BLaER1 treated with 17β-estradiol and CSF1 and Interleukin-3, amounts not matched to agents 10 nM and 100 nM (cell line): ENCODE measurements at regions not wholly inside any gene's neighbourhood (a gene's known extent, or its start where the extent isn't known, plus 50 kb on each side); places are given as distances from the start of the nearest gene placed in this dataset.

ENCODE experiments used
- H3K27ac ChIP-seq, 11 experiments: shearing (Covaris generic); formaldehyde crosslinking; 2 replicates each; pipeline ENCODE4 v1.8.1; 2022
- H3K27me3 ChIP-seq, 11 experiments: shearing (Covaris generic); formaldehyde crosslinking; 2 replicates each; pipeline ENCODE4 v1.8.1; 2022
- H3K36me3 ChIP-seq, 11 experiments: shearing (Covaris generic); formaldehyde crosslinking; 2 replicates each; pipeline ENCODE4 v1.8.1; 2022
- H3K4me1 ChIP-seq, 10 experiments: shearing (Covaris generic); formaldehyde crosslinking; 2 replicates each; pipeline ENCODE4 v1.8.1; 2022
- H3K4me2 ChIP-seq, 11 experiments: shearing (Covaris generic); formaldehyde crosslinking; 2 replicates each; pipeline ENCODE4 v1.8.1; 2022
- H3K4me3 ChIP-seq, 10 experiments: shearing (Covaris generic); formaldehyde crosslinking; 2 replicates each; pipeline ENCODE4 v1.8.1; 2022
- H3K9ac ChIP-seq, 11 experiments: shearing (Covaris generic); formaldehyde crosslinking; 2 replicates each; pipeline ENCODE4 v1.8.1; 2022
- H3K9me3 ChIP-seq, 11 experiments: shearing (Covaris generic); formaldehyde crosslinking; replicated peaks in 1 of 11; 2 replicates each; pipeline ENCODE4 v1.8.1; 2022
- H4K20me1 ChIP-seq, 11 experiments: shearing (Covaris generic); formaldehyde crosslinking; 2 replicates each; pipeline ENCODE4 v1.8.1; 2022
- Cebpa-rat ChIP-seq, 11 experiments: shearing (Covaris generic); IDR thresholded peaks; 2 replicates each; pipeline ENCODE4 v1.8.1; 2022

DNA sequence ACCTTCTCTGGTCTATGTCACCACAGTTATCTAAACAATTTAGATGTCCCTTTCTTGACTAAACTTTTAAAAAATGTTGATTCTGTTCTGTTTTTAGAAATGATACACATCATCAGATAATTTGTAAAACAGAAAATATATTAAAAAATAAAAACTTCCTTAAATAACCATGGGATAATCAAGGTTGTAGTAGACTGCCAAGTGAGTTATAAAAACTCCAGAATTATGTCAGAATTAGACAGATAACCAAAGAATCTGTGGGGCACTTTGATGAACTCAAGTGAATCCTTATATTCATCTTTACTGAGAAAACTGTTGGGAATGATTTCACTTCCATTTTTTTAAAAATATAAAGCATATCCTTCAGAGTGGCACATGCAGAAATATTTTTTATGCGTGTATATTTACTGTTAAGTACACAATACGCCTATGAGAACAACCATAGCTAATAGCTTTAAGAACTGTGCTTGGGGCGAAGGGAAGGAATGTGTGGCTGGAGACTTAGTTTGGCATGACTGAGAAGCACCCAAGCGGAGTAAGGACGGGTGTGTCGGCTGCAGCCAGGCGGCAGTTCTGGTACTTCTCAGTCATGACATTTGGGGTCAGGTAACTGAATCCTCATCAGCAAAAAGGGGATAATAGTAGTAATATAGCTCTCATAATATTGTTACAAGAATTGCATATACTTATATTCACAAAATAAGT, 604.7 kb upstream of the CITED2 start:
- no peak overlapping the region for H3K27ac ChIP-seq
- no peak overlapping the region for H3K4me3 ChIP-seq
- no peaks in the 10 kb centered on the region for H3K36me3 ChIP-seq
- peaks cover 0 to 2% (median 1%) of the 10 kb centered on the region in 10 experiments; a peak in 8 of 20 replicates for H3K4me1 ChIP-seq
- no peak overlapping the region for H3K4me2 ChIP-seq
- no peak for TF ChIP-seq Cebpa-rat (IDR thresholded peaks at IDR 0.05)
- H3K27me3 ChIP-seq: no peaks in the 10 kb centered on the region
- H4K20me1 ChIP-seq: no peaks in the 10 kb centered on the region
- no peaks in the 10 kb centered on the region for H3K9me3 ChIP-seq
- H3K9ac ChIP-seq: no peak overlapping the region

DNA sequence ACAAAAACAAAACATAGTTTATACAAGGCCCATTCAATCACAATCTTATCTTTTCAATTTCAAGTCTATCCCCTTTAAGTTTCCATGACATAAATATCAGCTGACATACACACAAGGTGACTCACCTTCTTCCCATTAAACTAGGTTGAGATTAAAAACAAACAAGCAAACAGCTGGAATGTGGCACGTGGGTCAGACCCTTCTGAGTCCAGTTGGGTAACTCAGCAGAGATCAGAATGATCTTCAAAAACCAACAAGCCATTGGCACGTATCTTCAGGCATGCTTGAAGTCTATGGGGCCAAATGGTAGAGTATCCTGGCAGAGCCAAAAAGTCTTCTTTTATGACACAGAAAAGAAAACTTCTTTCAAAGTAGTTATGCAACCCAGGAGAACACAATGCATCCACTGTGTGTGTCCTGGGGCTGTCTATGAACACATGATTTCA, 603.5 kb upstream of the CITED2 start:
- no peak for TF ChIP-seq Cebpa-rat (IDR thresholded peaks at IDR 0.05)

DNA sequence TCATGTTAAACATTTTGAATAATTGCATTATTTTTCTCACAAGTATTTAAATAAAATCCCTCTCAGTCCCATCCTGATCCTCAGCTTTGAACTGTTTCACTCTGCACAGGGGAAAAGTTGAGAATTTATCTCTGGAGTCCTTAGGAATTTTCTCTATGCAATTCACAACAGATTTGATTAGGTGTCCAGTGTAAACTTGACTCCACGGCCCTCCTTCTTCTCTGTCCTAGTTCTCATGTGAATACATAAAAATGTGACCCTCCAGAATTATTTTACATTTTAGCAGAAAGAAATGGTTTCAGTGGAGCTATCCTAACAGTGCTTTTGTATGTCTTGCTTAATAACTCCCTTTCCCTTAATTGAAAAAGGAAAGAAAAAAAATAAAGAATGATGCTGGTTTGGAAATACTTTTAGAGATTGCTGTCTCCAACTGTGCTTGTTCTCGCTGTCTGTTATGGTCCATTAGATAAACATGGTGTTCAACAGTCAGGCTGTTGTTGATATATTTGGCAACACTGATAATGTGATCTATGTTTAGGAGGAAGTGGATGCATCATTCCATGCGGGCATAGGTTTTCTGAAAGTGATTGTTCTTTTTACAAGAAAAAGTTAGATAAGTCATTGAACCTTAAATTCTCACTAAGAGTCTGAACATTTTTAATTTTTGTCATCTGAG, 599.4 kb upstream of the CITED2 start:
- H4K20me1 ChIP-seq: no peaks in the 10 kb centered on the region

More for the DNA sequence above, 603.5 kb upstream of the CITED2 start:
- no peak overlapping the region for H3K9ac ChIP-seq
- H4K20me1 ChIP-seq: no peaks in the 10 kb centered on the region
- no peak overlapping the region for H3K4me3 ChIP-seq
- no peaks in the 10 kb centered on the region for H3K9me3 ChIP-seq
- H3K36me3 ChIP-seq: no peaks in the 10 kb centered on the region
- no peaks in the 10 kb centered on the region for H3K27me3 ChIP-seq
- H3K4me1 ChIP-seq: peaks cover 0 to 9% (median 8%) of the 10 kb centered on the region in 10 experiments; a peak in 9 of 20 replicates
- no peak overlapping the region for H3K27ac ChIP-seq
- H3K4me2 ChIP-seq: no peak overlapping the region

DNA sequence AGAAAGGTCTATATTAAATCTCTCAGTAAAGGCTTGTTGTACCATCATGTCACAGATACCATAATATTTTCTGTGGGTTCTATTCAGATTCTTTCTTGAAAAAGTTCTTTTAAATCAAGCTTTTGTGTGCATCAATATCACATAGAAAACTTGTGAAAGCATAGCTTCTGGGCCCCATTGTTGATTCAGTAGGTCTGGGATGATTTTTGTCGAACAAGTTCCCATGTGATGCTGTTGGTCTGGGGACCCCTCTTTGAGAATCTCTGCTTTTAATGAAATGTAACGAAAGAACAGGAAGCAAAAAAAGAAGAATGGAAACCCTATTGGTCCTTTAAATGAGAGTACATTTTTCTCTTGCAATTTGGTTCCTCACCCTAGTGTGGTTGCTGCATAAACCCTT, 597.7 kb upstream of the CITED2 start:
- H3K4me2 ChIP-seq: no peak overlapping the region
- no peak for TF ChIP-seq Cebpa-rat (IDR thresholded peaks at IDR 0.05)
- no peaks in the 10 kb centered on the region for H3K9me3 ChIP-seq
- H3K4me1 ChIP-seq: peaks cover 0 to 17% (median 8%) of the 10 kb centered on the region in 10 experiments; a peak in 9 of 20 replicates
- no peaks in the 10 kb centered on the region for H3K27me3 ChIP-seq
- H3K9ac ChIP-seq: no peak overlapping the region
- no peak overlapping the region for H3K27ac ChIP-seq
- H3K4me3 ChIP-seq: no peak overlapping the region
- no peaks in the 10 kb centered on the region for H4K20me1 ChIP-seq
- no peaks in the 10 kb centered on the region for H3K36me3 ChIP-seq

More for the DNA sequence above, 599.4 kb upstream of the CITED2 start:
- no peaks in the 10 kb centered on the region for H3K9me3 ChIP-seq
- no peak overlapping the region for H3K9ac ChIP-seq
- no peaks in the 10 kb centered on the region for H3K36me3 ChIP-seq
- peak overlapping the region in 4 of 11 experiments; percentile 14 to 42 (median 31); a peak in 3 of 22 replicates for H3K27ac ChIP-seq
- TF ChIP-seq Cebpa-rat (IDR thresholded peaks at IDR 0.05): no peak
- no peak overlapping the region for H3K4me3 ChIP-seq
- H3K4me2 ChIP-seq: peak overlapping the region; percentile 0 to 53 (median 15); a peak in 9 of 22 replicates
- no peaks in the 10 kb centered on the region for H3K27me3 ChIP-seq
- peaks cover 0 to 17% (median 8%) of the 10 kb centered on the region in 10 experiments; a peak in 9 of 20 replicates for H3K4me1 ChIP-seq

DNA sequence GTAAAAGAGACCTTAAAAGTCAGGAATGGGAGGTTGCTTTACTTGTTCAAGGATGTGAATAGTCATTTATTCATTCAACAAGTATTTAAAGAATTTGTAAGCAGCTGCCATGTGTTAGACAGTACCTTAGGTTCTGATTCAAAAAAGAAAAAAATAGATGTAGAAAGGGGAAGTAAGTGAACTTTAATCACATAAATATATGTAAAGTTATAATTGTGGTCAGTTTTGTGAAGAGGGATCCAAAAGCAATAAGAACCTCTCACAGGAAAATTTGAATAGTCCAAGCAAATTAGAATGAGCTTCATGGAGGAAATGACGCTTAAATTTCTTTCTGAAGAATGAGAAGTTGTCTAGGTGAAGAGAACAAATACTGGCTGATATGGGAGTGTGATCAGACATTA, 596.1 kb upstream of the CITED2 start:
- peaks cover 0 to 17% (median 8%) of the 10 kb centered on the region in 10 experiments; a peak in 9 of 20 replicates for H3K4me1 ChIP-seq
- no peak for TF ChIP-seq Cebpa-rat (IDR thresholded peaks at IDR 0.05)
- H3K4me2 ChIP-seq: 0 out of 22 replicates have a peak overlapping the region, but pooled peaks of 1 of the 11 experiments have one; percentile 15
- H3K4me3 ChIP-seq: no peak overlapping the region
- H4K20me1 ChIP-seq: no peaks in the 10 kb centered on the region
- H3K9me3 ChIP-seq: no peaks in the 10 kb centered on the region
- no peaks in the 10 kb centered on the region for H3K36me3 ChIP-seq
- H3K27me3 ChIP-seq: no peaks in the 10 kb centered on the region
- H3K9ac ChIP-seq: no peak overlapping the region
- H3K27ac ChIP-seq: no peak overlapping the region

DNA sequence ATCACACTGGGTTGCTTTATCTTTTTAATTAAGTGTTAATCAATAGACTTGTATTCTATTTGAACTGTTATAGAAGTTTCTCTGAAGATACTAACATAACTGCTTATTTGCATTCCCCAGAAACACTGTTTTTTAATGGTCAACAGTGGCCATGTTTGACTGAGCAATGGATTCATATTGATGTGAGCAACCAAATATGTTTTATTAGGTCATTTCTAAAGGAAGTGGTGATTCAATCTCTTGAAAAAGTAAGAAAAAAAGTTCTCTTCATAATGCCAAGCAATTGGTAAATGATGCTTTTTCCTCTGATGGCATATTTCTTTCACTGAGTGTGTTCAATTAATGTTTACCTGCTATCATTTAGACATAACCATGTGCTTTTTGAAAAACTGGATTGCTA, 593.0 kb upstream of the CITED2 start:
- no peak for TF ChIP-seq Cebpa-rat (IDR thresholded peaks at IDR 0.05)
- Histone ChIP-seq H3K27ac (no peak overlapping the region), H4K20me1 (no peaks in the 10 kb centered on the region), H3K9ac (no peak overlapping the region), H3K36me3 (no peaks in the 10 kb centered on the region), H3K4me2 (no peak overlapping the region), H3K9me3 (no peaks in the 10 kb centered on the region), H3K4me3 (no peak overlapping the region), H3K4me1 (peaks cover 0 to 15% (median 6%) of the 10 kb centered on the region in 10 experiments; a peak in 10 of 20 replicates), H3K27me3 (no peaks in the 10 kb centered on the region)

DNA sequence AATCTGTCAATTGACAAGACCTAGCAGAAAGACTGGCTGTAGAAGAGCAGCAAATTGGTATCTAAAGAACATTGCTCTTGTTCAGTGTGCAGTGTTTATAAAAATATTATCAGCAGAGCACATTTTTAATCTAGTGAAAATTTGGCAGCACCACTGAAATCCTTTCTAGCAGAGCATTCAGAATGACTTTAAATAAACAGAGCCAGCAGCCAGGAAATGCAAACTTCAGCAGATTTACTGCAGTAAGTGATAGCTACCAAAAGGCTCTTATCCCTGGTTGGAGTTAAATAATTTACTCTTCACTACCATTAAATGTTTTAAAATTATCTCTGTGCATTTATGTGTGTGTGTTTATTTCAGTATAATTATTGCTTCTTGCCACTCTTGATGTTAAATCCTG, 590.9 kb upstream of the CITED2 start:
- Histone ChIP-seq H3K27me3 (no peaks in the 10 kb centered on the region), H3K4me2 (no peak overlapping the region), H3K27ac (no peak overlapping the region), H3K36me3 (no peaks in the 10 kb centered on the region), H3K9ac (no peak overlapping the region), H4K20me1 (no peaks in the 10 kb centered on the region), H3K9me3 (no peaks in the 10 kb centered on the region), H3K4me3 (no peak overlapping the region), H3K4me1 (peaks cover 0 to 10% (median 7%) of the 10 kb centered on the region in 10 experiments; a peak in 10 of 20 replicates)
- TF ChIP-seq Cebpa-rat (IDR thresholded peaks at IDR 0.05): no peak

DNA sequence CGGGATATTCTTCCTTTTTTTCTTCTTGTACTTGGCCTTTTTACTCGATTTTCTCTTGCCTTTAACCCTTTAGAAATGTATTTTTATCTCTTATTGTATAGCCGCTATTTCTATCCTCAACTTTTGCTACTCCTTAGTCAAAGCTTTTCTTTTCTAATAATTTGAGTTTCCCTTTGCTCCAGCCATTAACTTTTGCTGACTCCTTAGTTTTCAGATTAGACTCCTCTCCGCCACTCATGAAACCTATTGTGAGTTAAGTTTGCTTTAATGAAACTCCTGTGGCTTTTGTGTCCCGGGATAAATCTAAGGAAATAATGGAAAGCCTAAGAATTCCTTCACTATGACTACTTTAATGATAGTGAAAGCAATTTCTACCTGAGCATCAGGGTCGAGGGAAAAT, 590.3 kb upstream of the CITED2 start:
- no peaks in the 10 kb centered on the region for H3K27me3 ChIP-seq

DNA sequence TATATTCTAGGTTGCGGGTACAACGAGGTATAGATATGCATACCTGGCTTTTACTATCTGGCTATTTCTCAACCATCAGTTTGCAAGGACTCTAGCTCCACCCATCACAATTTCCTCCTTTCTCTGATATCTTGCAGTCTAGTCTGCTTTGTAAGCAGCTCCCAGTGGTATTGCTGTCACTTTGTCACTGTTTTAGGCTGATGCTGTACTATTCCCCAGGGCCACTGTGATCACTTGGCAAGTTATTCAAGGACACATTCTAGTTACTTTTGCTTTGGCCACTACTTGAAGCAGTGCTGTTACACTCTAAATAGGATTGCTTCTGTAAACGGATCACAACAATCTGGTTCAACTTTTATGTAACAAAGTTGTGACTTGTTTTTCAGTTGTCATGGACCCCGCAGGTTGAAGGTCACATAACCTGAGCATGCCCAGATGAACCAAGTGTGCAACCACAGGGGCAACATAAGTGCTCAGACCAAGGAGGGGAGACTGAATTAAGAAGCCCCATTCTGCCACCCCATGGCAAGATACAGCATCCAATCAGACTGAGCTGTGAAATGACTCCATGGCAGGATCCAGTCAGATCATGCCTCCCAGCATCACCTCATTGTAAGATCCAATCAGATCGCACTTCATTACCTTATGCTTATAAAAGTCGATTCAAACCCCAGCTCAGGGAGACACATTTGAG, 588.4 kb upstream of the CITED2 start:
- no peak for TF ChIP-seq Cebpa-rat (IDR thresholded peaks at IDR 0.05)
- Histone ChIP-seq H3K27me3 (no peaks in the 10 kb centered on the region), H3K4me2 (peak overlapping the region in 4 of 11 experiments; percentile 14 to 36 (median 21); a peak in 5 of 22 replicates), H4K20me1 (no peaks in the 10 kb centered on the region), H3K4me1 (peaks cover 0 to 10% (median 7%) of the 10 kb centered on the region in 10 experiments; a peak in 10 of 20 replicates), H3K27ac (no peak overlapping the region), H3K9me3 (no peaks in the 10 kb centered on the region), H3K36me3 (no peaks in the 10 kb centered on the region), H3K9ac (no peak overlapping the region), H3K4me3 (no peak overlapping the region)

More for the DNA sequence above, 590.3 kb upstream of the CITED2 start:
- Histone ChIP-seq H3K27ac (no peak overlapping the region), H3K4me1 (peaks cover 0 to 10% (median 7%) of the 10 kb centered on the region in 10 experiments; a peak in 10 of 20 replicates), H3K9ac (no peak overlapping the region), H4K20me1 (no peaks in the 10 kb centered on the region), H3K36me3 (no peaks in the 10 kb centered on the region), H3K4me2 (no peak overlapping the region), H3K9me3 (no peaks in the 10 kb centered on the region), H3K4me3 (no peak overlapping the region)
- no peak for TF ChIP-seq Cebpa-rat (IDR thresholded peaks at IDR 0.05)
